HEK293T (cell line): ENCODE measurements at regions not wholly inside any gene's neighbourhood (a gene's known extent, or its start where the extent isn't known, plus 50 kb on each side); places are given as distances from the start of the nearest gene placed in this dataset.

Experiments
- BHLHE40 ChIP-seq: fragments of 450-650 bp; IDR thresholded peaks from 2 replicates; pipeline ENCODE4 v1.6.1; 2016; ENCODE audit warnings: mild to moderate bottlenecking, moderate library complexity, borderline replicate concordance
- FOXK2 ChIP-seq: fragments of 450-650 bp; IDR thresholded peaks from 2 replicates; pipeline ENCODE4 v1.6.1; 2016; ENCODE audit warnings: mild to moderate bottlenecking
- FOXM1 ChIP-seq: fragments of 450-650 bp; IDR thresholded peaks from 2 replicates; pipeline ENCODE4 v1.6.1; 2017; ENCODE audit warnings: mild to moderate bottlenecking, borderline replicate concordance
- L3MBTL2 ChIP-seq: fragments of 450-650 bp; conservative IDR thresholded peaks from 2 replicates; pipeline ENCODE4 v1.6.1; 2016; ENCODE audit warnings: mild to moderate bottlenecking
- ZNF384 ChIP-seq: fragments of 450-650 bp; IDR thresholded peaks from 2 replicates; pipeline ENCODE4 v1.6.1; 2016

- TF ChIP-seq ZNF384 (no peak), BHLHE40 (no peak), FOXM1 (no peak), FOXK2 (no peak), L3MBTL2 (no peak)
Measured at GRCh38 chr11:44377121-44377520, 67.2 kb upstream of the ALX4 start.
